ENCODE measurements at regions not wholly inside any gene's neighbourhood (a gene's known extent, or its start where the extent isn't known, plus 50 kb on each side); places are given as distances from the start of the nearest gene placed in this dataset.

- H3K9me3 ChIP-seq (ENCODE audit: control insufficient read depth, low read length, poor library complexity, severe bottlenecking) = no peaks in the 10 kb centered on the region
- no peak for DNase-seq
- H3K27ac Mint-ChIP-seq = no peak overlapping the region
- H3K4me1 Mint-ChIP-seq = no peaks in the 10 kb centered on the region
- H3K4me3 Mint-ChIP-seq = no peak overlapping the region
- H3K36me3 Mint-ChIP-seq (ENCODE audit: low read depth) = no peaks in the 10 kb centered on the region
- no peak for ATAC-seq
- H3K27me3 Mint-ChIP-seq = no peaks in the 10 kb centered on the region
Observed at GRCh38 chr6:19083801-19084200, 696.7 kb downstream of the RNF144B start.

GRCh38 chr6:19086480-19086879 lies 699.3 kb downstream of the RNF144B start:
- Mint-ChIP-seq H3K27ac (no peak overlapping the region), H3K4me3 (no peak overlapping the region), H3K36me3 (ENCODE audit: low read depth) (no peaks in the 10 kb centered on the region), H3K27me3 (no peaks in the 10 kb centered on the region), H3K4me1 (no peaks in the 10 kb centered on the region)
- H3K9me3 ChIP-seq (ENCODE audit: control insufficient read depth, low read length, poor library complexity, severe bottlenecking) = no peaks in the 10 kb centered on the region
- no peak for ATAC-seq
- no peak for DNase-seq

GRCh38 chr6:19087296-19087695 lies 700.1 kb downstream of the RNF144B start:
- Mint-ChIP-seq H3K36me3 (ENCODE audit: low read depth) (no peaks in the 10 kb centered on the region), H3K4me1 (no peaks in the 10 kb centered on the region), H3K27me3 (no peaks in the 10 kb centered on the region), H3K27ac (no peak overlapping the region), H3K4me3 (no peak overlapping the region)
- ATAC-seq = no peak
- no peaks in the 10 kb centered on the region for H3K9me3 ChIP-seq (ENCODE audit: control insufficient read depth, low read length, poor library complexity, severe bottlenecking)
- no peak for DNase-seq

- no peak for ATAC-seq
- DNase-seq = no peak
- Mint-ChIP-seq H3K27me3 (no peaks in the 10 kb centered on the region), H3K4me3 (no peak overlapping the region), H3K4me1 (no peaks in the 10 kb centered on the region), H3K27ac (no peak overlapping the region), H3K36me3 (ENCODE audit: low read depth) (no peaks in the 10 kb centered on the region)
- H3K9me3 ChIP-seq (ENCODE audit: control insufficient read depth, low read length, poor library complexity, severe bottlenecking) = no peaks in the 10 kb centered on the region
Observed at GRCh38 chr6:19087897-19088296, 700.7 kb downstream of the RNF144B start.

GRCh38 chr6:19100752-19101151 lies 713.6 kb downstream of the RNF144B start:
- Mint-ChIP-seq H3K27ac (no peak overlapping the region), H3K36me3 (ENCODE audit: low read depth) (no peaks in the 10 kb centered on the region)

GRCh38 chr6:19102936-19103335 lies 715.8 kb downstream of the RNF144B start:
- no peaks in the 10 kb centered on the region for H3K36me3 Mint-ChIP-seq (ENCODE audit: low read depth)
- H3K4me3 Mint-ChIP-seq = no peak overlapping the region
- no peaks in the 10 kb centered on the region for H3K9me3 ChIP-seq (ENCODE audit: control insufficient read depth, low read length, poor library complexity, severe bottlenecking)
- no peak for DNase-seq
- no peaks in the 10 kb centered on the region for H3K4me1 Mint-ChIP-seq
- H3K27ac Mint-ChIP-seq = no peak overlapping the region
- H3K27me3 Mint-ChIP-seq = no peaks in the 10 kb centered on the region
- no peak for ATAC-seq

More at GRCh38 chr6:19100752-19101151, 713.6 kb downstream of the RNF144B start:
- DNase-seq = no peak
- ATAC-seq = no peak
- no peaks in the 10 kb centered on the region for H3K9me3 ChIP-seq (ENCODE audit: control insufficient read depth, low read length, poor library complexity, severe bottlenecking)
- Mint-ChIP-seq H3K4me3 (no peak overlapping the region), H3K4me1 (no peaks in the 10 kb centered on the region), H3K27me3 (no peaks in the 10 kb centered on the region)

- DNase-seq = no peak
- H3K27ac Mint-ChIP-seq = no peak overlapping the region
- ATAC-seq = no peak
- H3K9me3 ChIP-seq (ENCODE audit: control insufficient read depth, low read length, poor library complexity, severe bottlenecking) = no peaks in the 10 kb centered on the region
- H3K27me3 Mint-ChIP-seq = no peaks in the 10 kb centered on the region
- H3K4me1 Mint-ChIP-seq = no peaks in the 10 kb centered on the region
- no peak overlapping the region for H3K4me3 Mint-ChIP-seq
- no peaks in the 10 kb centered on the region for H3K36me3 Mint-ChIP-seq (ENCODE audit: low read depth)
Observed at GRCh38 chr6:19107468-19107867, 720.3 kb downstream of the RNF144B start.

- H3K9me3 ChIP-seq (ENCODE audit: control insufficient read depth, low read length, poor library complexity, severe bottlenecking) = no peaks in the 10 kb centered on the region
- Mint-ChIP-seq H3K4me1 (no peaks in the 10 kb centered on the region), H3K27me3 (no peaks in the 10 kb centered on the region), H3K4me3 (no peak overlapping the region), H3K36me3 (ENCODE audit: low read depth) (no peaks in the 10 kb centered on the region), H3K27ac (no peak overlapping the region)
- ATAC-seq (no peak), DNase-seq (no peak)
Observed at GRCh38 chr6:19121521-19121920, 715.6 kb upstream of the ID4 start.

- DNase-seq (no peak), ATAC-seq (no peak)
- no peaks in the 10 kb centered on the region for H3K36me3 Mint-ChIP-seq (ENCODE audit: low read depth)
- no peaks in the 10 kb centered on the region for H3K4me1 Mint-ChIP-seq
- H3K4me3 Mint-ChIP-seq = no peak overlapping the region
- no peaks in the 10 kb centered on the region for H3K27me3 Mint-ChIP-seq
- H3K27ac Mint-ChIP-seq = no peak overlapping the region
- no peaks in the 10 kb centered on the region for H3K9me3 ChIP-seq (ENCODE audit: control insufficient read depth, low read length, poor library complexity, severe bottlenecking)
Observed at GRCh38 chr6:19127081-19127480, 710.1 kb upstream of the ID4 start.

- H3K9me3 ChIP-seq (ENCODE audit: control insufficient read depth, low read length, poor library complexity, severe bottlenecking) = no peaks in the 10 kb centered on the region
- no peak for DNase-seq
- no peak for ATAC-seq
- no peak overlapping the region for H3K27ac Mint-ChIP-seq
- H3K27me3 Mint-ChIP-seq = no peaks in the 10 kb centered on the region
- no peaks in the 10 kb centered on the region for H3K36me3 Mint-ChIP-seq (ENCODE audit: low read depth)
- H3K4me3 Mint-ChIP-seq = no peak overlapping the region
- H3K4me1 Mint-ChIP-seq = no peaks in the 10 kb centered on the region
Observed at GRCh38 chr6:19128701-19129100, 708.5 kb upstream of the ID4 start.

GRCh38 chr6:19135706-19136105 lies 701.5 kb upstream of the ID4 start:
- no peak for ATAC-seq
- Mint-ChIP-seq H3K4me1 (no peaks in the 10 kb centered on the region), H3K27me3 (no peaks in the 10 kb centered on the region), H3K27ac (no peak overlapping the region), H3K36me3 (ENCODE audit: low read depth) (no peaks in the 10 kb centered on the region), H3K4me3 (no peak overlapping the region)
- H3K9me3 ChIP-seq (ENCODE audit: control insufficient read depth, low read length, poor library complexity, severe bottlenecking) = no peaks in the 10 kb centered on the region
- DNase-seq = no peak

GRCh38 chr6:19137505-19137904 lies 699.7 kb upstream of the ID4 start:
- DNase-seq = no peak
- Mint-ChIP-seq H3K36me3 (ENCODE audit: low read depth) (no peaks in the 10 kb centered on the region), H3K4me3 (no peak overlapping the region), H3K27ac (no peak overlapping the region), H3K27me3 (no peaks in the 10 kb centered on the region), H3K4me1 (no peaks in the 10 kb centered on the region)
- ATAC-seq = no peak
- H3K9me3 ChIP-seq (ENCODE audit: control insufficient read depth, low read length, poor library complexity, severe bottlenecking) = no peaks in the 10 kb centered on the region

GRCh38 chr6:19142275-19142674 lies 694.9 kb upstream of the ID4 start:
- no peak for ATAC-seq
- Mint-ChIP-seq H3K27ac (no peak overlapping the region), H3K27me3 (no peaks in the 10 kb centered on the region), H3K4me1 (no peaks in the 10 kb centered on the region), H3K36me3 (ENCODE audit: low read depth) (no peaks in the 10 kb centered on the region), H3K4me3 (no peak overlapping the region)
- DNase-seq = no peak
- H3K9me3 ChIP-seq (ENCODE audit: control insufficient read depth, low read length, poor library complexity, severe bottlenecking) = no peaks in the 10 kb centered on the region

GRCh38 chr6:19150307-19150706 lies 686.9 kb upstream of the ID4 start:
- ATAC-seq = no peak
- H3K9me3 ChIP-seq (ENCODE audit: control insufficient read depth, low read length, poor library complexity, severe bottlenecking) = no peaks in the 10 kb centered on the region
- H3K27ac Mint-ChIP-seq = no peak overlapping the region
- no peak for DNase-seq
- no peaks in the 10 kb centered on the region for H3K27me3 Mint-ChIP-seq
- H3K36me3 Mint-ChIP-seq (ENCODE audit: low read depth) = no peaks in the 10 kb centered on the region
- H3K4me3 Mint-ChIP-seq = no peak overlapping the region
- H3K4me1 Mint-ChIP-seq = no peaks in the 10 kb centered on the region
